ENCODE measurements at regions not wholly inside any gene's neighbourhood (a gene's known extent, or its start where the extent isn't known, plus 50 kb on each side); places are given as distances from the start of the nearest gene placed in this dataset.

DNA sequence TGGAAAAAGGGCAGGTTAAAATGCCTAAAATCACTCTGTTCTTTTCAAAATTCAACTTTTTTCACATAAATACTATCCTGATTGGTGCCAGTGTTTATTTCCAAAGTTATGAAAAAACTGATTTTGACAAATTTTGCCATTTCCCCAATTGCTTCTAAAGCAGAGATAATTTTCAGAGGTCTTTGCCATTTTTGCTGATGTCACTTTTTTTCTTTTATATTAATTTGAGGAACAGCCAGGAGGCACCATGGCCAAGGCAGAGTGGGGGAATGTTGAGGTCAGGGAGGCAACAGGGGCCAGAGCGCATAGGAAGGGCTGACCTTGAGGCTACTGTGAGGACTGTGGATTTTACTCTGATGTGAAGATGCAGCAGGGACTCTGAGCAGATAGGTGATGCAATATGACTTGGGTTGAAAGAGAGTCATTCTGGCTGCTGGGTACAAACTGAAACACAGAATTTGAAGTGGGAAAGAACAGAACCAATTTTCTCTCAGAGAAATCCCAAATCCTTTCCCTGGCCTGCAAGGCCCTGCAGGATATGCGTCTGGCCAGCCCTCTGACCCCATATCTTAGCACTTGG lies 75.1 kb upstream of the LDAH start:
- H3K9me3 ChIP-seq (ENCODE audit: control insufficient read depth, insufficient read depth, low read depth, low read length): no peaks in the 10 kb centered on the region
- H3K4me3 ChIP-seq (ENCODE audit: low read depth, low read length): no peak overlapping the region
- POLR2A ChIA-PET: no interaction called here
- H3K4me1 ChIP-seq (ENCODE audit: control insufficient read depth, insufficient read depth, low read length): no peaks in the 10 kb centered on the region
- TF ChIP-seq ZBTB17 (tag by site-specific recombination; IDR thresholded peaks at IDR 0.05): no peak
- no peak for TF ChIP-seq ZNF155 (tag by site-specific recombination; IDR thresholded peaks at IDR 0.05)
- no peak for TF ChIP-seq ZNF169 (tag by site-specific recombination; IDR thresholded peaks at IDR 0.05)
- TF ChIP-seq ZFP3 (tag by site-specific recombination; IDR thresholded peaks at IDR 0.05; ENCODE audit: low read depth): no peak
- TF ChIP-seq ZNF791 (tag by site-specific recombination; IDR thresholded peaks at IDR 0.05): no peak
- TF ChIP-seq, protein P1, sequence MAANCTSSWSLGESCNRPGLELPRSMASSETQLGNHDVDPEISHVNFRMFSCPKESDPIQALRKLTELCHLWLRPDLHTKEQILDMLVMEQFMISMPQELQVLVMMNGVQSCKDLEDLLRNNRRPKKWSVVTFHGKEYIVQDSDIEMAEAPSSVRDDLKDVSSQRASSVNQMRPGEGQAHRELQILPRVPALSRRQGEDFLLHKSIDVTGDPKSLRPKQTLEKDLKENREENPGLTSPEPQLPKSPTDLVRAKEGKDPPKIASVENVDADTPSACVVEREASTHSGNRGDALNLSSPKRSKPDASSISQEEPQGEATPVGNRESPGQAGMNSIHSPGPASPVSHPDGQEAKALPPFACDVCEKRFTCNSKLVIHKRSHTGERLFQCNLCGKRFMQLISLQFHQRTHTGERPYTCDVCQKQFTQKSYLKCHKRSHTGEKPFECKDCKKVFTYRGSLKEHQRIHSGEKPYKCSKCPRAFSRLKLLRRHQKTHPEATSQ (tag by site-specific recombination; IDR thresholded peaks at IDR 0.05): no peak
- TF ChIP-seq ZNF335 (tag by site-specific recombination; conservative IDR thresholded peaks at IDR 0.05): no peak
- no peak for TF ChIP-seq ZEB2 (tag by site-specific recombination; IDR thresholded peaks at IDR 0.05)
- TF ChIP-seq ZNF202 (tag by site-specific recombination; IDR thresholded peaks at IDR 0.05; ENCODE audit: borderline replicate concordance): no peak
- TF ChIP-seq, protein P2, sequence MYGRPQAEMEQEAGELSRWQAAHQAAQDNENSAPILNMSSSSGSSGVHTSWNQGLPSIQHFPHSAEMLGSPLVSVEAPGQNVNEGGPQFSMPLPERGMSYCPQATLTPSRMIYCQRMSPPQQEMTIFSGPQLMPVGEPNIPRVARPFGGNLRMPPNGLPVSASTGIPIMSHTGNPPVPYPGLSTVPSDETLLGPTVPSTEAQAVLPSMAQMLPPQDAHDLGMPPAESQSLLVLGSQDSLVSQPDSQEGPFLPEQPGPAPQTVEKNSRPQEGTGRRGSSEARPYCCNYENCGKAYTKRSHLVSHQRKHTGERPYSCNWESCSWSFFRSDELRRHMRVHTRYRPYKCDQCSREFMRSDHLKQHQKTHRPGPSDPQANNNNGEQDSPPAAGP (tag by site-specific recombination; IDR thresholded peaks at IDR 0.05): no peak
- TF ChIP-seq ZNF184 (tag by site-specific recombination; IDR thresholded peaks at IDR 0.05): no peak
- no peak for TF ChIP-seq ZNF132 (tag by site-specific recombination; IDR thresholded peaks at IDR 0.05; ENCODE audit: borderline replicate concordance)
- TF ChIP-seq ZBTB48 (tag by site-specific recombination; IDR thresholded peaks at IDR 0.05): no peak
- TF ChIP-seq, protein P3, sequence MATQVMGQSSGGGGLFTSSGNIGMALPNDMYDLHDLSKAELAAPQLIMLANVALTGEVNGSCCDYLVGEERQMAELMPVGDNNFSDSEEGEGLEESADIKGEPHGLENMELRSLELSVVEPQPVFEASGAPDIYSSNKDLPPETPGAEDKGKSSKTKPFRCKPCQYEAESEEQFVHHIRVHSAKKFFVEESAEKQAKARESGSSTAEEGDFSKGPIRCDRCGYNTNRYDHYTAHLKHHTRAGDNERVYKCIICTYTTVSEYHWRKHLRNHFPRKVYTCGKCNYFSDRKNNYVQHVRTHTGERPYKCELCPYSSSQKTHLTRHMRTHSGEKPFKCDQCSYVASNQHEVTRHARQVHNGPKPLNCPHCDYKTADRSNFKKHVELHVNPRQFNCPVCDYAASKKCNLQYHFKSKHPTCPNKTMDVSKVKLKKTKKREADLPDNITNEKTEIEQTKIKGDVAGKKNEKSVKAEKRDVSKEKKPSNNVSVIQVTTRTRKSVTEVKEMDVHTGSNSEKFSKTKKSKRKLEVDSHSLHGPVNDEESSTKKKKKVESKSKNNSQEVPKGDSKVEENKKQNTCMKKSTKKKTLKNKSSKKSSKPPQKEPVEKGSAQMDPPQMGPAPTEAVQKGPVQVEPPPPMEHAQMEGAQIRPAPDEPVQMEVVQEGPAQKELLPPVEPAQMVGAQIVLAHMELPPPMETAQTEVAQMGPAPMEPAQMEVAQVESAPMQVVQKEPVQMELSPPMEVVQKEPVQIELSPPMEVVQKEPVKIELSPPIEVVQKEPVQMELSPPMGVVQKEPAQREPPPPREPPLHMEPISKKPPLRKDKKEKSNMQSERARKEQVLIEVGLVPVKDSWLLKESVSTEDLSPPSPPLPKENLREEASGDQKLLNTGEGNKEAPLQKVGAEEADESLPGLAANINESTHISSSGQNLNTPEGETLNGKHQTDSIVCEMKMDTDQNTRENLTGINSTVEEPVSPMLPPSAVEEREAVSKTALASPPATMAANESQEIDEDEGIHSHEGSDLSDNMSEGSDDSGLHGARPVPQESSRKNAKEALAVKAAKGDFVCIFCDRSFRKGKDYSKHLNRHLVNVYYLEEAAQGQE (tag by site-specific recombination; IDR thresholded peaks at IDR 0.05): no peak
- TF ChIP-seq ZNF555 (tag by site-specific recombination; conservative IDR thresholded peaks at IDR 0.05): no peak
- no peak for TF ChIP-seq ZNF19 (tag by site-specific recombination; IDR thresholded peaks at IDR 0.05; ENCODE audit: low read depth)
- CTCF ChIA-PET: interaction anchor here (0.6 kb wide), 1 partner anchor 236 kb away, joined by 4 read pairs; no protein-coding TSS in a partner anchor
- H3K36me3 ChIP-seq (ENCODE audit: control insufficient read depth in 2 of 2, insufficient read depth in 1 of 2, low read length in 2 of 2): no peaks in the 10 kb centered on the region
- H3K27ac ChIP-seq (ENCODE audit: extremely low read depth, low read depth, low read length): no peak overlapping the region

DNA sequence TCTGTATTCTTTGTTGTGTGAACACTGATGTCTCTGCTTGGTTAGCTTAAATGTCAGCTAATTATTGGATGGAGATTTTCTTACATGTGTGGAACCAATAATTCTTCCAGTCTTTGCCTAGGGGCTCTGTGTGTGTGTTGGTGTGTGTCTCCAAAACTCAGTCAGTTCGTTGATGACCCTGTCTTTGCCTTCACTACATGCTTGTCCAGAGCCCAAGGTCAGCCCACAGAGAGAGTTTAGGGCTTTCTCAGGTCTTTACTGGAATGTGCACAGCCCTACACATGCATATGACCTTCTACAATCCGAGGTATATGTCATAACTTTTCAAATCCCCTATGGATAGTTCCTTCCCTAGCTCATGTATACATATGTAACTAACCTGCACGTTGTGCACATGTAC lies 74.1 kb upstream of the LDAH start:
- ChIA-PET CTCF (no interaction called here), POLR2A (no interaction called here)
- no peaks in the 10 kb centered on the region for H3K4me1 ChIP-seq (ENCODE audit: control insufficient read depth, insufficient read depth, low read length)
- no peak overlapping the region for H3K27ac ChIP-seq (ENCODE audit: extremely low read depth, low read depth, low read length)
- H3K36me3 ChIP-seq (ENCODE audit: control insufficient read depth in 2 of 2, insufficient read depth in 1 of 2, low read length in 2 of 2): no peaks in the 10 kb centered on the region
- H3K4me3 ChIP-seq (ENCODE audit: low read depth, low read length): no peak overlapping the region
- H3K9me3 ChIP-seq (ENCODE audit: control insufficient read depth, insufficient read depth, low read depth, low read length): no peaks in the 10 kb centered on the region
- TF ChIP-seq, protein P4, sequence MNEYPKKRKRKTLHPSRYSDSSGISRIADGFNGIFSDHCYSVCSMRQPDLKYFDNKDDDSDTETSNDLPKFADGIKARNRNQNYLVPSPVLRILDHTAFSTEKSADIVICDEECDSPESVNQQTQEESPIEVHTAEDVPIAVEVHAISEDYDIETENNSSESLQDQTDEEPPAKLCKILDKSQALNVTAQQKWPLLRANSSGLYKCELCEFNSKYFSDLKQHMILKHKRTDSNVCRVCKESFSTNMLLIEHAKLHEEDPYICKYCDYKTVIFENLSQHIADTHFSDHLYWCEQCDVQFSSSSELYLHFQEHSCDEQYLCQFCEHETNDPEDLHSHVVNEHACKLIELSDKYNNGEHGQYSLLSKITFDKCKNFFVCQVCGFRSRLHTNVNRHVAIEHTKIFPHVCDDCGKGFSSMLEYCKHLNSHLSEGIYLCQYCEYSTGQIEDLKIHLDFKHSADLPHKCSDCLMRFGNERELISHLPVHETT (tag by site-specific recombination; IDR thresholded peaks at IDR 0.05): no peak
- TF ChIP-seq ZNF624 (tag by site-specific recombination; IDR thresholded peaks at IDR 0.05): no peak
- TF ChIP-seq ZNF366 (tag by site-specific recombination; conservative IDR thresholded peaks at IDR 0.05): no peak
- no peak for TF ChIP-seq ZNF830 (tag by site-specific recombination; IDR thresholded peaks at IDR 0.05; ENCODE audit: low read depth)
- TF ChIP-seq ZNF239 (tag by site-specific recombination; IDR thresholded peaks at IDR 0.05): no peak
- no peak for TF ChIP-seq ZNF354C (tag by site-specific recombination; IDR thresholded peaks at IDR 0.05; ENCODE audit: borderline replicate concordance, low read depth)
- TF ChIP-seq ZNF214 (tag by site-specific recombination; IDR thresholded peaks at IDR 0.05; ENCODE audit: borderline replicate concordance): no peak
- TF ChIP-seq, protein P5, sequence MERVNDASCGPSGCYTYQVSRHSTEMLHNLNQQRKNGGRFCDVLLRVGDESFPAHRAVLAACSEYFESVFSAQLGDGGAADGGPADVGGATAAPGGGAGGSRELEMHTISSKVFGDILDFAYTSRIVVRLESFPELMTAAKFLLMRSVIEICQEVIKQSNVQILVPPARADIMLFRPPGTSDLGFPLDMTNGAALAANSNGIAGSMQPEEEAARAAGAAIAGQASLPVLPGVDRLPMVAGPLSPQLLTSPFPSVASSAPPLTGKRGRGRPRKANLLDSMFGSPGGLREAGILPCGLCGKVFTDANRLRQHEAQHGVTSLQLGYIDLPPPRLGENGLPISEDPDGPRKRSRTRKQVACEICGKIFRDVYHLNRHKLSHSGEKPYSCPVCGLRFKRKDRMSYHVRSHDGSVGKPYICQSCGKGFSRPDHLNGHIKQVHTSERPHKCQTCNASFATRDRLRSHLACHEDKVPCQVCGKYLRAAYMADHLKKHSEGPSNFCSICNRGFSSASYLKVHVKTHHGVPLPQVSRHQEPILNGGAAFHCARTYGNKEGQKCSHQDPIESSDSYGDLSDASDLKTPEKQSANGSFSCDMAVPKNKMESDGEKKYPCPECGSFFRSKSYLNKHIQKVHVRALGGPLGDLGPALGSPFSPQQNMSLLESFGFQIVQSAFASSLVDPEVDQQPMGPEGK (tag by site-specific recombination; IDR thresholded peaks at IDR 0.05): no peak
- no peak for TF ChIP-seq BCL11A (tag by site-specific recombination; IDR thresholded peaks at IDR 0.05; ENCODE audit: low read depth)

Data from HEK293 (cell line).